ENCODE measurements at regions not wholly inside any gene's neighbourhood (a gene's known extent, or its start where the extent isn't known, plus 50 kb on each side); places are given as distances from the start of the nearest gene placed in this dataset.

- Histone ChIP-seq H3K4me2 (ENCODE audit: low read depth, low read length, poor library complexity, severe bottlenecking) (no peak overlapping the region), H2AFZ (ENCODE audit: low read length) (no peak overlapping the region), H3K36me3 (ENCODE audit: insufficient read depth, low read length) (no peaks in the 10 kb centered on the region), H4K20me1 (ENCODE audit: insufficient read depth, low read depth, low read length) (no peaks in the 10 kb centered on the region), H3K79me2 (ENCODE audit: low read length) (no peaks in the 10 kb centered on the region), H3K9ac (ENCODE audit: low read length) (no peak overlapping the region), H3K27me3 (ENCODE audit: low read length) (no peaks in the 10 kb centered on the region), H3K9me2 (replicated peaks; ENCODE audit: insufficient read depth, low read length) (no peaks in the 10 kb centered on the region), H3K9me3 (ENCODE audit: low read length) (no peaks in the 10 kb centered on the region), H3K4me1 (ENCODE audit: low read length) (no peaks in the 10 kb centered on the region), H3K27ac (ENCODE audit: low read length) (no peak overlapping the region), H3K4me3 (ENCODE audit: low read length) (no peak overlapping the region)
- DNase-seq: no peak
Measured at GRCh38 chr4:3701736-3702560, 64.2 kb upstream of the ADRA2C start.

- Histone ChIP-seq H3K36me3 (ENCODE audit: insufficient read depth, low read length) (no peaks in the 10 kb centered on the region), H3K79me2 (ENCODE audit: low read length) (no peaks in the 10 kb centered on the region), H3K4me2 (ENCODE audit: low read depth, low read length, poor library complexity, severe bottlenecking) (no peak overlapping the region), H3K4me1 (ENCODE audit: low read length) (no peaks in the 10 kb centered on the region), H4K20me1 (ENCODE audit: insufficient read depth, low read depth, low read length) (no peaks in the 10 kb centered on the region), H2AFZ (ENCODE audit: low read length) (no peak overlapping the region), H3K9ac (ENCODE audit: low read length) (no peak overlapping the region), H3K27me3 (ENCODE audit: low read length) (no peaks in the 10 kb centered on the region), H3K9me2 (replicated peaks; ENCODE audit: insufficient read depth, low read length) (no peaks in the 10 kb centered on the region), H3K9me3 (ENCODE audit: low read length) (no peaks in the 10 kb centered on the region), H3K4me3 (ENCODE audit: low read length) (no peak overlapping the region), H3K27ac (ENCODE audit: low read length) (no peak overlapping the region)
- DNase-seq: no peak
Measured at GRCh38 chr4:3701271-3701734, 64.9 kb upstream of the ADRA2C start.

GRCh38 chr4:3700736-3701135 is 65.4 kb upstream of the ADRA2C start:
- no peaks in the 10 kb centered on the region for H3K4me1 ChIP-seq (ENCODE audit: low read length)
- H3K9me2 ChIP-seq (replicated peaks; ENCODE audit: insufficient read depth, low read length): no peaks in the 10 kb centered on the region
- H3K36me3 ChIP-seq (ENCODE audit: insufficient read depth, low read length): no peaks in the 10 kb centered on the region
- H3K4me3 ChIP-seq (ENCODE audit: low read length): no peak overlapping the region
- no peak overlapping the region for H3K4me2 ChIP-seq (ENCODE audit: low read depth, low read length, poor library complexity, severe bottlenecking)
- no peaks in the 10 kb centered on the region for H3K9me3 ChIP-seq (ENCODE audit: low read length)
- no peak for DNase-seq
- no peak overlapping the region for H3K9ac ChIP-seq (ENCODE audit: low read length)
- no peaks in the 10 kb centered on the region for H3K79me2 ChIP-seq (ENCODE audit: low read length)
- no peak overlapping the region for H3K27ac ChIP-seq (ENCODE audit: low read length)
- no peak overlapping the region for H2AFZ ChIP-seq (ENCODE audit: low read length)
- H3K27me3 ChIP-seq (ENCODE audit: low read length): no peaks in the 10 kb centered on the region
- H4K20me1 ChIP-seq (ENCODE audit: insufficient read depth, low read depth, low read length): no peaks in the 10 kb centered on the region

- H2AFZ ChIP-seq (ENCODE audit: low read length): no peak overlapping the region
- H3K4me1 ChIP-seq (ENCODE audit: low read length): no peaks in the 10 kb centered on the region
- no peaks in the 10 kb centered on the region for H4K20me1 ChIP-seq (ENCODE audit: insufficient read depth, low read depth, low read length)
- DNase-seq: no peak
- H3K9me2 ChIP-seq (replicated peaks; ENCODE audit: insufficient read depth, low read length): no peaks in the 10 kb centered on the region
- no peaks in the 10 kb centered on the region for H3K79me2 ChIP-seq (ENCODE audit: low read length)
- H3K9ac ChIP-seq (ENCODE audit: low read length): no peak overlapping the region
- no peaks in the 10 kb centered on the region for H3K36me3 ChIP-seq (ENCODE audit: insufficient read depth, low read length)
- no peak overlapping the region for H3K4me3 ChIP-seq (ENCODE audit: low read length)
- H3K4me2 ChIP-seq (ENCODE audit: low read depth, low read length, poor library complexity, severe bottlenecking): no peak overlapping the region
- no peak overlapping the region for H3K27ac ChIP-seq (ENCODE audit: low read length)
- H3K9me3 ChIP-seq (ENCODE audit: low read length): no peaks in the 10 kb centered on the region
- no peaks in the 10 kb centered on the region for H3K27me3 ChIP-seq (ENCODE audit: low read length)
Measured at GRCh38 chr4:3700223-3700622, 66.0 kb upstream of the ADRA2C start.

- Histone ChIP-seq H2AFZ (ENCODE audit: low read length) (no peak overlapping the region), H3K4me3 (ENCODE audit: low read length) (no peak overlapping the region), H3K4me2 (ENCODE audit: low read depth, low read length, poor library complexity, severe bottlenecking) (no peak overlapping the region), H3K9ac (ENCODE audit: low read length) (no peak overlapping the region), H3K79me2 (ENCODE audit: low read length) (no peaks in the 10 kb centered on the region), H3K9me2 (replicated peaks; ENCODE audit: insufficient read depth, low read length) (no peaks in the 10 kb centered on the region), H3K27me3 (ENCODE audit: low read length) (no peaks in the 10 kb centered on the region), H3K9me3 (ENCODE audit: low read length) (no peaks in the 10 kb centered on the region), H4K20me1 (ENCODE audit: insufficient read depth, low read depth, low read length) (no peaks in the 10 kb centered on the region), H3K36me3 (ENCODE audit: insufficient read depth, low read length) (no peaks in the 10 kb centered on the region), H3K27ac (ENCODE audit: low read length) (no peak overlapping the region), H3K4me1 (ENCODE audit: low read length) (no peaks in the 10 kb centered on the region)
- DNase-seq: no peak
Measured at GRCh38 chr4:3699678-3700077, 66.5 kb upstream of the ADRA2C start.

GRCh38 chr4:3699261-3699660 is 66.9 kb upstream of the ADRA2C start:
- Histone ChIP-seq H3K4me1 (ENCODE audit: low read length) (no peaks in the 10 kb centered on the region), H3K9me2 (replicated peaks; ENCODE audit: insufficient read depth, low read length) (no peaks in the 10 kb centered on the region), H3K4me2 (ENCODE audit: low read depth, low read length, poor library complexity, severe bottlenecking) (no peak overlapping the region), H3K79me2 (ENCODE audit: low read length) (no peaks in the 10 kb centered on the region), H3K27ac (ENCODE audit: low read length) (no peak overlapping the region), H3K4me3 (ENCODE audit: low read length) (no peak overlapping the region), H3K36me3 (ENCODE audit: insufficient read depth, low read length) (no peaks in the 10 kb centered on the region), H3K27me3 (ENCODE audit: low read length) (no peaks in the 10 kb centered on the region), H2AFZ (ENCODE audit: low read length) (no peak overlapping the region), H4K20me1 (ENCODE audit: insufficient read depth, low read depth, low read length) (no peaks in the 10 kb centered on the region), H3K9me3 (ENCODE audit: low read length) (no peaks in the 10 kb centered on the region), H3K9ac (ENCODE audit: low read length) (no peak overlapping the region)
- no peak for DNase-seq

- DNase-seq: no peak
- Histone ChIP-seq H3K4me3 (ENCODE audit: low read length) (no peak overlapping the region), H3K9ac (ENCODE audit: low read length) (no peak overlapping the region), H3K79me2 (ENCODE audit: low read length) (no peaks in the 10 kb centered on the region), H2AFZ (ENCODE audit: low read length) (no peak overlapping the region), H4K20me1 (ENCODE audit: insufficient read depth, low read depth, low read length) (no peaks in the 10 kb centered on the region), H3K36me3 (ENCODE audit: insufficient read depth, low read length) (no peaks in the 10 kb centered on the region), H3K27me3 (ENCODE audit: low read length) (no peaks in the 10 kb centered on the region), H3K9me3 (ENCODE audit: low read length) (no peaks in the 10 kb centered on the region), H3K27ac (ENCODE audit: low read length) (no peak overlapping the region), H3K4me1 (ENCODE audit: low read length) (no peaks in the 10 kb centered on the region), H3K9me2 (replicated peaks; ENCODE audit: insufficient read depth, low read length) (no peaks in the 10 kb centered on the region), H3K4me2 (ENCODE audit: low read depth, low read length, poor library complexity, severe bottlenecking) (no peak overlapping the region)
Measured at GRCh38 chr4:3697033-3697432, 69.2 kb upstream of the ADRA2C start.

- H3K4me3 ChIP-seq (ENCODE audit: low read length): no peak overlapping the region
- no peak overlapping the region for H3K4me2 ChIP-seq (ENCODE audit: low read depth, low read length, poor library complexity, severe bottlenecking)
- H3K36me3 ChIP-seq (ENCODE audit: insufficient read depth, low read length): no peaks in the 10 kb centered on the region
- no peaks in the 10 kb centered on the region for H3K4me1 ChIP-seq (ENCODE audit: low read length)
- no peak overlapping the region for H3K9ac ChIP-seq (ENCODE audit: low read length)
- no peak overlapping the region for H2AFZ ChIP-seq (ENCODE audit: low read length)
- no peaks in the 10 kb centered on the region for H3K79me2 ChIP-seq (ENCODE audit: low read length)
- no peak overlapping the region for H3K27ac ChIP-seq (ENCODE audit: low read length)
- H3K27me3 ChIP-seq (ENCODE audit: low read length): no peaks in the 10 kb centered on the region
- no peaks in the 10 kb centered on the region for H4K20me1 ChIP-seq (ENCODE audit: insufficient read depth, low read depth, low read length)
- H3K9me3 ChIP-seq (ENCODE audit: low read length): no peaks in the 10 kb centered on the region
- no peaks in the 10 kb centered on the region for H3K9me2 ChIP-seq (replicated peaks; ENCODE audit: insufficient read depth, low read length)
- no peak for DNase-seq
Measured at GRCh38 chr4:3690551-3691152, 75.5 kb upstream of the ADRA2C start.

Data from Karpas-422 (cell line).